ENCODE measurements at regions not wholly inside any gene's neighbourhood (a gene's known extent, or its start where the extent isn't known, plus 50 kb on each side); places are given as distances from the start of the nearest gene placed in this dataset.

GRCh38 chr10:33632432-33632831 is 298.0 kb upstream of the NRP1 start:
- Mint-ChIP-seq H3K36me3 (no peaks in the 10 kb centered on the region), H3K27me3 (no peaks in the 10 kb centered on the region), H3K9me3 (no peaks in the 10 kb centered on the region), H3K4me1 (no peaks in the 10 kb centered on the region), H3K27ac (no peak overlapping the region), H3K4me3 (no peak overlapping the region)
- POLR2A ChIA-PET, result no interaction called here
- no peak for DNase-seq
- no peak for ATAC-seq (ENCODE audit: low read depth)

- Mint-ChIP-seq H3K27me3 (no peaks in the 10 kb centered on the region), H3K4me3 (no peak overlapping the region), H3K9me3 (no peaks in the 10 kb centered on the region), H3K27ac (no peak overlapping the region), H3K36me3 (no peaks in the 10 kb centered on the region), H3K4me1 (no peaks in the 10 kb centered on the region)
- ATAC-seq (ENCODE audit: low read depth) (no peak), DNase-seq (no peak)
- POLR2A ChIA-PET, result no interaction called here
These were observed 297.5 kb upstream of the NRP1 start for GRCh38 chr10:33631991-33632390.

- POLR2A ChIA-PET, result no interaction called here
- no peak for DNase-seq
- Mint-ChIP-seq H3K27ac (no peak overlapping the region), H3K4me1 (no peaks in the 10 kb centered on the region), H3K27me3 (no peaks in the 10 kb centered on the region), H3K9me3 (no peaks in the 10 kb centered on the region), H3K4me3 (no peak overlapping the region), H3K36me3 (no peaks in the 10 kb centered on the region)
- ATAC-seq (ENCODE audit: low read depth), result no peak
These were observed 296.3 kb upstream of the NRP1 start for GRCh38 chr10:33630761-33631160.

- Mint-ChIP-seq H3K4me1 (no peaks in the 10 kb centered on the region), H3K4me3 (no peak overlapping the region), H3K9me3 (no peaks in the 10 kb centered on the region), H3K27ac (no peak overlapping the region), H3K36me3 (no peaks in the 10 kb centered on the region), H3K27me3 (no peaks in the 10 kb centered on the region)
- ATAC-seq (ENCODE audit: low read depth) (no peak), DNase-seq (no peak)
- POLR2A ChIA-PET, result no interaction called here
These were observed 293.1 kb upstream of the NRP1 start for GRCh38 chr10:33627611-33628010.

- Mint-ChIP-seq H3K4me1 (no peaks in the 10 kb centered on the region), H3K36me3 (no peaks in the 10 kb centered on the region), H3K4me3 (no peak overlapping the region), H3K27me3 (no peaks in the 10 kb centered on the region), H3K9me3 (no peaks in the 10 kb centered on the region), H3K27ac (no peak overlapping the region)
- DNase-seq (no peak), ATAC-seq (ENCODE audit: low read depth) (no peak)
- POLR2A ChIA-PET, result no interaction called here
These were observed 292.5 kb upstream of the NRP1 start for GRCh38 chr10:33626798-33627466.

- POLR2A ChIA-PET, result no interaction called here
- Mint-ChIP-seq H3K4me1 (no peaks in the 10 kb centered on the region), H3K27me3 (no peaks in the 10 kb centered on the region), H3K27ac (no peak overlapping the region), H3K4me3 (no peak overlapping the region), H3K36me3 (no peaks in the 10 kb centered on the region), H3K9me3 (no peaks in the 10 kb centered on the region)
- ATAC-seq (ENCODE audit: low read depth) (no peak), DNase-seq (no peak)
These were observed 289.2 kb upstream of the NRP1 start for GRCh38 chr10:33623669-33624068.

- H3K36me3 Mint-ChIP-seq, result no peaks in the 10 kb centered on the region
- no peak overlapping the region for H3K4me3 Mint-ChIP-seq
- no peaks in the 10 kb centered on the region for H3K27me3 Mint-ChIP-seq
- ATAC-seq (ENCODE audit: low read depth) (no peak), DNase-seq (no peak)
- POLR2A ChIA-PET, result no interaction called here
- H3K4me1 Mint-ChIP-seq, result no peaks in the 10 kb centered on the region
- H3K9me3 Mint-ChIP-seq, result no peaks in the 10 kb centered on the region
- H3K27ac Mint-ChIP-seq, result no peak overlapping the region
These were observed 286.6 kb upstream of the NRP1 start for GRCh38 chr10:33621101-33621500.

GRCh38 chr10:33618196-33618595 is 283.7 kb upstream of the NRP1 start:
- no peaks in the 10 kb centered on the region for H3K36me3 Mint-ChIP-seq
- no peak overlapping the region for H3K27ac Mint-ChIP-seq
- DNase-seq (no peak), ATAC-seq (ENCODE audit: low read depth) (no peak)
- H3K9me3 Mint-ChIP-seq, result peaks cover 3% of the 10 kb centered on the region
- no peaks in the 10 kb centered on the region for H3K27me3 Mint-ChIP-seq
- H3K4me1 Mint-ChIP-seq, result no peaks in the 10 kb centered on the region
- POLR2A ChIA-PET, result no interaction called here
- H3K4me3 Mint-ChIP-seq, result no peak overlapping the region

- Mint-ChIP-seq H3K27ac (no peak overlapping the region), H3K27me3 (no peaks in the 10 kb centered on the region), H3K4me1 (no peaks in the 10 kb centered on the region), H3K4me3 (no peak overlapping the region), H3K9me3 (peaks cover 3% of the 10 kb centered on the region), H3K36me3 (no peaks in the 10 kb centered on the region)
- ATAC-seq (ENCODE audit: low read depth) (no peak), DNase-seq (no peak)
- POLR2A ChIA-PET, result no interaction called here
These were observed 283.1 kb upstream of the NRP1 start for GRCh38 chr10:33617381-33618080.

- no peak overlapping the region for H3K4me3 Mint-ChIP-seq
- POLR2A ChIA-PET, result no interaction called here
- H3K27ac Mint-ChIP-seq, result no peak overlapping the region
- H3K9me3 Mint-ChIP-seq, result peaks cover 3% of the 10 kb centered on the region
- ATAC-seq (ENCODE audit: low read depth), result no peak
- DNase-seq, result no peak
- no peaks in the 10 kb centered on the region for H3K36me3 Mint-ChIP-seq
- H3K27me3 Mint-ChIP-seq, result no peaks in the 10 kb centered on the region
- no peaks in the 10 kb centered on the region for H3K4me1 Mint-ChIP-seq
These were observed 282.5 kb upstream of the NRP1 start for GRCh38 chr10:33616956-33617355.

- ATAC-seq (ENCODE audit: low read depth) (no peak), DNase-seq (no peak)
- peaks cover 8% of the 10 kb centered on the region for H3K9me3 Mint-ChIP-seq
- H3K36me3 Mint-ChIP-seq, result no peaks in the 10 kb centered on the region
- peaks cover 8% of the 10 kb centered on the region for H3K27me3 Mint-ChIP-seq
- no peaks in the 10 kb centered on the region for H3K4me1 Mint-ChIP-seq
- H3K27ac Mint-ChIP-seq, result no peak overlapping the region
- POLR2A ChIA-PET, result no interaction called here
- no peak overlapping the region for H3K4me3 Mint-ChIP-seq
These were observed 278.1 kb upstream of the NRP1 start for GRCh38 chr10:33612551-33612950.

- ATAC-seq (ENCODE audit: low read depth), result no peak
- POLR2A ChIA-PET, result no interaction called here
- DNase-seq, result no peak
- H3K4me3 Mint-ChIP-seq, result no peak overlapping the region
- no peaks in the 10 kb centered on the region for H3K36me3 Mint-ChIP-seq
- H3K9me3 Mint-ChIP-seq, result peaks cover 8% of the 10 kb centered on the region
- peaks cover 8% of the 10 kb centered on the region for H3K27me3 Mint-ChIP-seq
- no peaks in the 10 kb centered on the region for H3K4me1 Mint-ChIP-seq
- H3K27ac Mint-ChIP-seq, result no peak overlapping the region
These were observed 277.6 kb upstream of the NRP1 start for GRCh38 chr10:33612116-33612515.

- DNase-seq (no peak), ATAC-seq (ENCODE audit: low read depth) (no peak)
- H3K27me3 Mint-ChIP-seq, result peaks cover 8% of the 10 kb centered on the region
- H3K9me3 Mint-ChIP-seq, result peaks cover 8% of the 10 kb centered on the region
- H3K4me1 Mint-ChIP-seq, result no peaks in the 10 kb centered on the region
- no peak overlapping the region for H3K4me3 Mint-ChIP-seq
- H3K36me3 Mint-ChIP-seq, result no peaks in the 10 kb centered on the region
- H3K27ac Mint-ChIP-seq, result no peak overlapping the region
- POLR2A ChIA-PET, result no interaction called here
These were observed 277.0 kb upstream of the NRP1 start for GRCh38 chr10:33611423-33611822.

- Mint-ChIP-seq H3K36me3 (no peaks in the 10 kb centered on the region), H3K4me1 (no peaks in the 10 kb centered on the region), H3K27ac (no peak overlapping the region), H3K9me3 (peaks cover 8% of the 10 kb centered on the region), H3K4me3 (no peak overlapping the region), H3K27me3 (peaks cover 10% of the 10 kb centered on the region)
- ATAC-seq (ENCODE audit: low read depth) (no peak), DNase-seq (no peak)
- POLR2A ChIA-PET, result no interaction called here
These were observed 275.1 kb upstream of the NRP1 start for GRCh38 chr10:33609546-33609945.

Data from activated naive CD8-positive, alpha-beta T cell treated with anti-CD3 and anti-CD28 coated beads, Interleukin-2, amount 10 ng/mL, durations not matched to agents 7 days and 5 days (primary cell).